SK-N-SH treated with all-trans-retinoic acid at 6 μM for 48 hours (cell line): ENCODE measurements at regions not wholly inside any gene's neighbourhood (a gene's known extent, or its start where the extent isn't known, plus 50 kb on each side); places are given as distances from the start of the nearest gene placed in this dataset.

Experiments
- ATAC-seq: fragments of 200-7000 bp; cut with Tn5 transposase; 3 replicates; pipeline ENCODE4 v1.9.1; 2020; ENCODE audit warnings: mild to moderate bottlenecking, moderate library complexity
- ARNTL ChIP-seq: fragments of 450-650 bp; formaldehyde crosslinking; IDR thresholded peaks from 2 replicates; pipeline ENCODE4 v1.5.0; 2020; ENCODE audit warnings: low read depth, mild to moderate bottlenecking, moderate library complexity, borderline replicate concordance
- BACH2 ChIP-seq: fragments of 250-450 bp; sonication (Bioruptor Pico); IDR thresholded peaks from 2 replicates; pipeline ENCODE4 v1.9.0; 2021; ENCODE audit warnings: mild to moderate bottlenecking, borderline replicate concordance
- CSRNP3 ChIP-seq: fragments of 250-450 bp; sonication (Bioruptor Pico); IDR thresholded peaks from 2 replicates; pipeline ENCODE4 v1.5.1; 2021; ENCODE audit warnings: mild to moderate bottlenecking, moderate library complexity
- ESRRG ChIP-seq: fragments of 250-450 bp; sonication (Bioruptor Pico); IDR thresholded peaks from 2 replicates; pipeline ENCODE4 v1.6.1; 2021; ENCODE audit warnings: mild to moderate bottlenecking
- GLIS3 ChIP-seq: fragments of 250-450 bp; sonication (Bioruptor Pico); IDR thresholded peaks from 2 replicates; pipeline ENCODE4 v1.5.0; 2020; ENCODE audit warnings: mild to moderate bottlenecking, moderate library complexity
- ISL1 ChIP-seq: fragments of 250-450 bp; sonication (Bioruptor Pico); IDR thresholded peaks from 2 replicates; pipeline ENCODE4 v2.1.2; 2022; ENCODE audit warnings: mild to moderate bottlenecking, moderate library complexity
- OSR1 ChIP-seq: fragments of 250-450 bp; sonication (Bioruptor Pico); IDR thresholded peaks from 2 replicates; pipeline ENCODE4 v1.8.0; 2022; ENCODE audit warnings: moderate library complexity, mild to moderate bottlenecking, inconsistent platforms
- PATZ1 ChIP-seq: fragments of 250-450 bp; sonication (Bioruptor Pico); IDR thresholded peaks from 2 replicates; pipeline ENCODE4 v1.8.0; 2020; ENCODE audit warnings: mild to moderate bottlenecking, moderate library complexity, borderline replicate concordance
- POU6F1 ChIP-seq: fragments of 250-450 bp; sonication (Bioruptor Pico); IDR thresholded peaks from 2 replicates; pipeline ENCODE4 v1.8.0; 2021; ENCODE audit warnings: low read depth, mild to moderate bottlenecking, moderate library complexity, borderline replicate concordance
- PPARA ChIP-seq: fragments of 250-450 bp; sonication (Bioruptor Pico); IDR thresholded peaks from 2 replicates; pipeline ENCODE4 v1.5.0; 2020; ENCODE audit warnings: mild to moderate bottlenecking, borderline replicate concordance
- RARB ChIP-seq: fragments of 250-450 bp; sonication (Bioruptor Pico); IDR thresholded peaks from 2 replicates; pipeline ENCODE4 v1.8.0; 2021; ENCODE audit warnings: mild to moderate bottlenecking, moderate library complexity
- SNAI2 ChIP-seq: fragments of 250-450 bp; sonication (Bioruptor Pico); IDR thresholded peaks from 2 replicates; pipeline ENCODE4 v1.5.0; 2020; ENCODE audit warnings: mild to moderate bottlenecking, moderate library complexity
- TCF4 ChIP-seq: fragments of 250-450 bp; sonication (Bioruptor Pico); IDR thresholded peaks from 2 replicates; pipeline ENCODE4 v1.8.0; 2021; ENCODE audit warnings: mild to moderate bottlenecking, moderate library complexity, borderline replicate concordance
- TOX ChIP-seq: fragments of 250-450 bp; sonication (Bioruptor Pico); IDR thresholded peaks from 2 replicates; pipeline ENCODE4 v1.8.0; 2021; ENCODE audit warnings: mild to moderate bottlenecking, moderate library complexity, borderline replicate concordance
- TSHZ2 ChIP-seq: fragments of 250-450 bp; sonication (Bioruptor Pico); IDR thresholded peaks from 2 replicates; pipeline ENCODE4 v1.5.0; 2020; ENCODE audit warnings: mild to moderate bottlenecking, moderate library complexity
- ZC3H10 ChIP-seq: fragments of 250-450 bp; sonication (Bioruptor Pico); IDR thresholded peaks from 2 replicates; pipeline ENCODE4 v1.5.1; 2021; ENCODE audit warnings: mild to moderate bottlenecking, moderate library complexity
- ZFP3 ChIP-seq: fragments of 250-450 bp; sonication (Bioruptor Pico); IDR thresholded peaks from 2 replicates; pipeline ENCODE4 v1.5.0; 2020; ENCODE audit warnings: mild to moderate bottlenecking, moderate library complexity
- ZFP30 ChIP-seq: fragments of 450-650 bp; formaldehyde crosslinking; IDR thresholded peaks from 2 replicates; pipeline ENCODE4 v1.5.0; 2022; ENCODE audit warnings: mild to moderate bottlenecking, moderate library complexity
- ZNF565 ChIP-seq: fragments of 450-650 bp; formaldehyde crosslinking; conservative IDR thresholded peaks from 2 replicates; pipeline ENCODE4 v1.5.0; 2020; ENCODE audit warnings: low read depth, mild to moderate bottlenecking, moderate library complexity
- ZNF70 ChIP-seq: fragments of 450-650 bp; formaldehyde crosslinking; IDR thresholded peaks from 2 replicates; pipeline ENCODE4 v1.5.0; 2020; ENCODE audit warnings: mild to moderate bottlenecking, moderate library complexity
- ZNF8 ChIP-seq: fragments of 450-650 bp; formaldehyde crosslinking; IDR thresholded peaks from 2 replicates; pipeline ENCODE4 v1.5.0; 2020; ENCODE audit warnings: mild to moderate bottlenecking, moderate library complexity

GRCh38 chr16:87169509-87169995 lies 147.6 kb downstream of the C16orf95 start (continued):
- TF ChIP-seq ARNTL (CRISPR knock-in tag) (no peak), POU6F1 (CRISPR knock-in tag) (no peak)

- TF ChIP-seq ZNF565 (CRISPR knock-in tag) = no peak
- TF ChIP-seq GLIS3 (CRISPR knock-in tag) = no peak
- TF ChIP-seq ZFP30 (CRISPR knock-in tag) = no peak
- no peak for TF ChIP-seq ZNF70 (CRISPR knock-in tag)
- TF ChIP-seq PATZ1 = no peak
- TF ChIP-seq TOX = no peak
- TF ChIP-seq OSR1 (CRISPR knock-in tag) = no peak
- TF ChIP-seq CSRNP3 (CRISPR knock-in tag) = no peak
- TF ChIP-seq ARNTL (CRISPR knock-in tag) = no peak
- no peak for TF ChIP-seq TCF4 (CRISPR knock-in tag)
- no peak for TF ChIP-seq ZC3H10
- TF ChIP-seq ZFP3 (CRISPR knock-in tag) = no peak
- no peak for TF ChIP-seq RARB
- no peak for TF ChIP-seq ZNF8
- no peak for TF ChIP-seq SNAI2
- TF ChIP-seq POU6F1 (CRISPR knock-in tag) = no peak
- no peak for TF ChIP-seq ESRRG (CRISPR knock-in tag)
- TF ChIP-seq ISL1 = no peak
- TF ChIP-seq TSHZ2 = no peak
- TF ChIP-seq PPARA (CRISPR knock-in tag) = no peak
- TF ChIP-seq, all 23 proteins: peak for 0
- no peak for ATAC-seq
Observed at GRCh38 chr16:87170310-87170709, 146.9 kb downstream of the C16orf95 start.

GRCh38 chr16:87171723-87172122 lies 145.5 kb downstream of the C16orf95 start:
- ATAC-seq = no peak
- TF ChIP-seq BACH2 (CRISPR knock-in tag) (no peak), ZNF70 (CRISPR knock-in tag) (no peak)

- TF ChIP-seq CSRNP3 (CRISPR knock-in tag) = no peak
- TF ChIP-seq TCF4 (CRISPR knock-in tag) = no peak
- no peak for TF ChIP-seq TOX
- no peak for TF ChIP-seq POU6F1 (CRISPR knock-in tag)
- no peak for TF ChIP-seq OSR1 (CRISPR knock-in tag)
- TF ChIP-seq ZC3H10 = no peak
- TF ChIP-seq ZFP3 (CRISPR knock-in tag) = no peak
- TF ChIP-seq SNAI2 = no peak
- TF ChIP-seq ESRRG (CRISPR knock-in tag) = no peak
- ATAC-seq = no peak
Observed at GRCh38 chr16:87172632-87173031, 144.6 kb downstream of the C16orf95 start.
